OCI-M2 (cell line): ENCODE measurements at regions not wholly inside any gene's neighbourhood (a gene's known extent, or its start where the extent isn't known, plus 50 kb on each side); places are given as distances from the start of the nearest gene placed in this dataset.

ENCODE experiments used
- DNase-seq: peaks from one replicate; lab custom pipeline; 2025; ENCODE audit not compliant: unreplicated experiment; lab: John Stamatoyannopoulos, UW

GRCh38 chr15:96574782-96575181 lies 244.3 kb downstream of the NR2F2 start:
- no peak for DNase-seq

GRCh38 chr15:96576596-96576995 lies 246.1 kb downstream of the NR2F2 start:
- DNase-seq, result no peak

- no peak for DNase-seq
Observed at GRCh38 chr15:96578393-96578792, 247.9 kb downstream of the NR2F2 start.

- no peak for DNase-seq
Observed at GRCh38 chr15:96581371-96581770, 250.9 kb downstream of the NR2F2 start.

- DNase-seq, result no peak
Observed at GRCh38 chr15:96582473-96582872, 252.0 kb downstream of the NR2F2 start.

- no peak for DNase-seq
Observed at GRCh38 chr15:96583671-96584070, 253.2 kb downstream of the NR2F2 start.

- no peak for DNase-seq
Observed at GRCh38 chr15:96585484-96586386, 255.2 kb downstream of the NR2F2 start.

- no peak for DNase-seq
Observed at GRCh38 chr15:96586901-96587300, 256.4 kb downstream of the NR2F2 start.

GRCh38 chr15:96589864-96590263 lies 259.4 kb downstream of the NR2F2 start:
- no peak for DNase-seq

- no peak for DNase-seq
Observed at GRCh38 chr15:96593735-96594134, 263.2 kb downstream of the NR2F2 start.

GRCh38 chr15:96595951-96596350 lies 265.5 kb downstream of the NR2F2 start:
- no peak for DNase-seq

GRCh38 chr15:96598514-96598913 lies 268.0 kb downstream of the NR2F2 start:
- no peak for DNase-seq

- no peak for DNase-seq
Observed at GRCh38 chr15:96599268-96599667, 268.8 kb downstream of the NR2F2 start.

- no peak for DNase-seq
Observed at GRCh38 chr15:96600350-96600749, 269.9 kb downstream of the NR2F2 start.

GRCh38 chr15:96606617-96607016 lies 276.1 kb downstream of the NR2F2 start:
- no peak for DNase-seq

GRCh38 chr15:96610757-96611156 lies 280.3 kb downstream of the NR2F2 start:
- no peak for DNase-seq

GRCh38 chr15:96612917-96613316 lies 282.4 kb downstream of the NR2F2 start:
- DNase-seq, result no peak

GRCh38 chr15:96619174-96619573 lies 288.7 kb downstream of the NR2F2 start:
- DNase-seq, result no peak

- DNase-seq, result no peak
Observed at GRCh38 chr15:96622714-96623113, 292.2 kb downstream of the NR2F2 start.

GRCh38 chr15:96625256-96625655 lies 294.8 kb downstream of the NR2F2 start:
- no peak for DNase-seq

GRCh38 chr15:96627031-96627568 lies 296.6 kb downstream of the NR2F2 start:
- DNase-seq, result no peak

- DNase-seq, result no peak
Observed at GRCh38 chr15:96629511-96629910, 299.0 kb downstream of the NR2F2 start.

- no peak for DNase-seq
Observed at GRCh38 chr15:96638793-96639192, 308.3 kb downstream of the NR2F2 start.
